Endothelial cell (in vitro differentiated cells): ENCODE measurements at regions not wholly inside any gene's neighbourhood (a gene's known extent, or its start where the extent isn't known, plus 50 kb on each side); places are given as distances from the start of the nearest gene placed in this dataset.

ENCODE experiments used
- DNase-seq: peaks from one replicate; pipeline ENCODE4 v3.0.0; 2021; ENCODE audit warnings: low spot score
- H3K27ac Mint-ChIP-seq: one replicate; pipeline ENCODE4 v1.8.0; 2021; ENCODE audit warnings: mixed read lengths, inconsistent platforms; ENCODE audit not compliant: unreplicated experiment
- H3K27me3 Mint-ChIP-seq: one replicate; pipeline ENCODE4 v1.8.0; 2021; ENCODE audit warnings: mild to moderate bottlenecking, moderate library complexity, mixed read lengths, inconsistent platforms; ENCODE audit not compliant: unreplicated experiment
- H3K36me3 Mint-ChIP-seq: one replicate; pipeline ENCODE4 v1.8.0; 2021; ENCODE audit warnings: mild to moderate bottlenecking, low read depth, mixed read lengths, inconsistent platforms; ENCODE audit not compliant: unreplicated experiment
- H3K4me1 Mint-ChIP-seq: one replicate; pipeline ENCODE4 v1.8.0; 2021; ENCODE audit warnings: mild to moderate bottlenecking, mixed read lengths, inconsistent platforms; ENCODE audit not compliant: unreplicated experiment
- H3K4me3 Mint-ChIP-seq: one replicate; pipeline ENCODE4 v1.8.0; 2021; ENCODE audit warnings: mild to moderate bottlenecking, mixed read lengths, inconsistent platforms; ENCODE audit not compliant: unreplicated experiment
- H3K9me3 Mint-ChIP-seq: one replicate; pipeline ENCODE4 v1.8.0; 2021; ENCODE audit warnings: mixed read lengths, inconsistent platforms; ENCODE audit not compliant: unreplicated experiment
- TF ChIP-seq, protein P1 (sequence below): fragments of 200-600 bp; sonication (generic); IDR thresholded peaks from one replicate; pipeline ENCODE4 v1.5.0; 2021; ENCODE audit warnings: antibody characterized with exemption; ENCODE audit not compliant: unreplicated experiment

GRCh38 chr2:234377761-234378391, 119.0 kb downstream of the ARL4C start:
- Mint-ChIP-seq H3K27me3 (peaks cover 8% of the 10 kb centered on the region), H3K4me1 (peaks cover 6% of the 10 kb centered on the region), H3K36me3 (no peaks in the 10 kb centered on the region), H3K9me3 (no peaks in the 10 kb centered on the region), H3K4me3 (no peak overlapping the region), H3K27ac (no peak overlapping the region)
- DNase-seq, result no peak
- TF ChIP-seq, protein P1, sequence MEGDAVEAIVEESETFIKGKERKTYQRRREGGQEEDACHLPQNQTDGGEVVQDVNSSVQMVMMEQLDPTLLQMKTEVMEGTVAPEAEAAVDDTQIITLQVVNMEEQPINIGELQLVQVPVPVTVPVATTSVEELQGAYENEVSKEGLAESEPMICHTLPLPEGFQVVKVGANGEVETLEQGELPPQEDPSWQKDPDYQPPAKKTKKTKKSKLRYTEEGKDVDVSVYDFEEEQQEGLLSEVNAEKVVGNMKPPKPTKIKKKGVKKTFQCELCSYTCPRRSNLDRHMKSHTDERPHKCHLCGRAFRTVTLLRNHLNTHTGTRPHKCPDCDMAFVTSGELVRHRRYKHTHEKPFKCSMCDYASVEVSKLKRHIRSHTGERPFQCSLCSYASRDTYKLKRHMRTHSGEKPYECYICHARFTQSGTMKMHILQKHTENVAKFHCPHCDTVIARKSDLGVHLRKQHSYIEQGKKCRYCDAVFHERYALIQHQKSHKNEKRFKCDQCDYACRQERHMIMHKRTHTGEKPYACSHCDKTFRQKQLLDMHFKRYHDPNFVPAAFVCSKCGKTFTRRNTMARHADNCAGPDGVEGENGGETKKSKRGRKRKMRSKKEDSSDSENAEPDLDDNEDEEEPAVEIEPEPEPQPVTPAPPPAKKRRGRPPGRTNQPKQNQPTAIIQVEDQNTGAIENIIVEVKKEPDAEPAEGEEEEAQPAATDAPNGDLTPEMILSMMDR, result no peak

DNA sequence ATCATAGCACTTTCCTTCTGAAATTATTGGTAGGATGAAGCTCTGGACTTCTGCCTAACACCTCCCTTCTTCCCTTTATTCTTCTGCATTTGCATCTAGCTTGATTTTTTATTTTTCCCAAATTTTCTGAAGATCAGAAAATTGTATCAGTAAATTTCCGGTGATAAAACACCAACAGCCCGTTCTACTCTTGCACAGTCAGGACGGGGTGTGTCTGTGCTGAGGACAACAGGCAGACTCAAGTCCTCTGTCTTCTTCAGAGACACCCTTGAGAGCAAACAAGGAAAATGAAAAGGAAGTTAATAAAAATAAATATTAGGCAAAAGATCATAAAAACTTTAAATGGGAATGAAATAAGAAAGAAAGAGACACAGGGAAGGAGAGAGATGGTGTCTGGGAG, 120.7 kb downstream of the ARL4C start:
- DNase-seq, result no peak
- Mint-ChIP-seq H3K9me3 (no peaks in the 10 kb centered on the region), H3K27me3 (peaks cover 8% of the 10 kb centered on the region), H3K4me3 (no peak overlapping the region), H3K36me3 (no peaks in the 10 kb centered on the region), H3K27ac (no peak overlapping the region), H3K4me1 (peaks cover 6% of the 10 kb centered on the region)
- TF ChIP-seq, protein P1, result no peak

DNA sequence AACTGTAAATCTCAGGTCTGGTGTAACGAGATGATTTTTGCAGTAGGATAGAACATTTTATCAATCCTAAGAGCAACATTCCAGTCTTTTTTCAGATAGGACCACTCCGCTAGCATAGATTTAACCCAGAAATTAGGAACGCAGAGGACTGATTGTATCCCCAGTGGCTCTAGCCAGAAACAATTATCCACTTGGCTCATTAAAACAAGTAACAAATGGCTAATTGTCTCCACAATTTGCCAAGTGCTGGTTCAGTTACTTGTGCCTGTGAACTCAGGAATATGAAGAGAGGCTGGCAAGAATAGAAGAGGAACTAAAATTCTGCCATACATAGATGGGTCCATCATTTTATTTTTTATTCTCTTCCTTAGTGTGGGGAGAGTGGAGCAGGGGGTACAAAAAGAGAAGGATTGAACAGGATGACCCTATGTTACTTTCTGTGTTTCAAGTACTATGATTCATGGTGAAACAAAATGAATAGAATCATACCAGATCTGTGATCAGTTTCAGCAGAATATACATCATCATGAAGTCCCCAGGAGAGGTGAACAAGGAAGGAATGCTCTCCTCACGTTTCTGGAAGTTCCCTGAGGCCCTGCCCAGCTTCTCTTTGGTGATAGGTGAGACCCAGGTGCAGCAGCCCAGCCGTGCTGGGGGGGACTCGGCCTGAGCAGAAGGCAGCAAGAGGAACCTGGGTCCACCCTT, 121.6 kb downstream of the ARL4C start:
- Mint-ChIP-seq H3K27ac (no peak overlapping the region), H3K4me1 (peaks cover 6% of the 10 kb centered on the region), H3K4me3 (no peak overlapping the region), H3K36me3 (no peaks in the 10 kb centered on the region), H3K9me3 (no peaks in the 10 kb centered on the region), H3K27me3 (peaks cover 8% of the 10 kb centered on the region)
- TF ChIP-seq, protein P1, result no peak
- no peak for DNase-seq

DNA sequence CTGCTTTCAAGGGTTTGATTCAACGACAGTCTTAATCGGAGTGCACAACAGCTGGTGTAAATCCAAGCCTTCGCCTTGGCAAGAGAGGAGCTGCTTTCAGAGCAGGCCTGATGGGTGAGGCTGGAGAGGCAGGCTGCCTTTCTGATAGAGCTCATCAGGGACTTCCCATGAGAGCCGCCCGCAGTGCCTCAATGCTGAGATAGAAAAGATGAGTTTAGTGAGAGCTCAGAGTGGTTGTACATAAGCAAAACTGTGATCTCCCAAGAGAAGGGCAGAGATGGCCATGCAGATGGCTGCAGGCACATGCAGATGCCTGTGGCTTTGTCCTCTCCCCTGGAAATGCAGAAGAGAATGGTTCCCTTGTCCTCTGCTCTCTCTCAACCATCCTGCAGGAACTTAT, 122.1 kb downstream of the ARL4C start:
- no peaks in the 10 kb centered on the region for H3K36me3 Mint-ChIP-seq
- no peaks in the 10 kb centered on the region for H3K9me3 Mint-ChIP-seq
- TF ChIP-seq, protein P1, result no peak
- no peak overlapping the region for H3K4me3 Mint-ChIP-seq
- DNase-seq, result no peak
- H3K27me3 Mint-ChIP-seq, result peaks cover 8% of the 10 kb centered on the region
- H3K27ac Mint-ChIP-seq, result no peak overlapping the region
- H3K4me1 Mint-ChIP-seq, result peaks cover 6% of the 10 kb centered on the region

DNA sequence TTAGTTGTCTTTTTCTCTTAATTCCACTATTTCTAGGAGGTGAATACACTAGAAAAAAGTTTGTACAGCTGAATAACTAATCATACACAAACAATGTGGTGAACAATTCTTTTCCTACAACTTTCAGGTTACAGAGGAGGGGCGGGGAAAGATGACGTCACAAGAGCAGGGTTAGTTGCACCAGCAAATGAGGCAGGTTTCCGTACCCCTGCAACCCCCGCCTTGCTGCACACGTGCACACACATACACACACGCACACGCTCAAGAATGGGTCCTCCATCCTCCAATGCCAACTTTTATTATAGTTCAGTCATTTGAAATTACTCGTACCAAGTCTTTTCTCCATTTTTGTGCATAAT, 122.8 kb downstream of the ARL4C start:
- Mint-ChIP-seq H3K9me3 (no peaks in the 10 kb centered on the region), H3K36me3 (no peaks in the 10 kb centered on the region), H3K4me1 (peaks cover 6% of the 10 kb centered on the region), H3K27ac (no peak overlapping the region), H3K27me3 (peaks cover 8% of the 10 kb centered on the region), H3K4me3 (no peak overlapping the region)
- TF ChIP-seq, protein P1, result no peak
- no peak for DNase-seq
